H9 (cell line): ENCODE measurements at regions not wholly inside any gene's neighbourhood (a gene's known extent, or its start where the extent isn't known, plus 50 kb on each side); places are given as distances from the start of the nearest gene placed in this dataset.

Experiments used
- DNase-seq: peaks from one replicate; pipeline ENCODE4 v3.0.0-alpha.2; 2017
- H2AFZ ChIP-seq: one replicate; pipeline ENCODE4 v1.6.1; 2013; ENCODE audit warnings: mild to moderate bottlenecking, low read length, control low read depth, moderate library complexity
- H2AK5ac ChIP-seq: 2 replicates; pipeline ENCODE4 v1.6.1; 2013; ENCODE audit warnings: low read length, control low read depth, mixed read lengths; ENCODE audit not compliant: insufficient read length
- H2BK120ac ChIP-seq: one replicate; pipeline ENCODE4 v1.6.1; 2013; ENCODE audit warnings: low read depth, mild to moderate bottlenecking, low read length, control low read depth, inconsistent platforms; ENCODE audit not compliant: poor library complexity, severe bottlenecking
- H2BK12ac ChIP-seq: 2 replicates; pipeline ENCODE4 v1.6.1; 2013; ENCODE audit warnings: low read length, control low read depth, mixed read lengths, low read depth; ENCODE audit not compliant: insufficient read length
- H2BK15ac ChIP-seq: 2 replicates; pipeline ENCODE4 v1.6.1; 2013; ENCODE audit warnings: low read depth, low read length, control low read depth
- H2BK20ac ChIP-seq: one replicate; pipeline ENCODE4 v1.6.1; 2013; ENCODE audit warnings: low read depth, mild to moderate bottlenecking, low read length, control low read depth, inconsistent platforms; ENCODE audit not compliant: poor library complexity, severe bottlenecking
- H2BK5ac ChIP-seq: 2 replicates; pipeline ENCODE4 v1.6.1; 2013; ENCODE audit warnings: low read length, control low read depth, mixed read lengths; ENCODE audit not compliant: insufficient read length
- H3K14ac ChIP-seq: 2 replicates; pipeline ENCODE4 v1.6.1; 2013; ENCODE audit warnings: low read length, control low read depth; ENCODE audit not compliant: insufficient read depth
- H3K18ac ChIP-seq: 2 replicates; pipeline ENCODE4 v1.6.1; 2013; ENCODE audit warnings: low read depth, mild to moderate bottlenecking, mixed read lengths, low read length, control low read depth; ENCODE audit not compliant: insufficient read length
- H3K23ac ChIP-seq: 2 replicates; pipeline ENCODE4 v1.6.1; 2013; ENCODE audit warnings: low read length, control low read depth, mixed read lengths, low read depth; ENCODE audit not compliant: insufficient read length
- H3K23me2 ChIP-seq: 2 replicates; pipeline ENCODE4 v1.6.1; 2013; ENCODE audit warnings: low read depth, mild to moderate bottlenecking, mixed read lengths, low read length, control low read depth; ENCODE audit not compliant: insufficient read length, poor library complexity, severe bottlenecking
- H3K27ac ChIP-seq: 2 replicates; pipeline ENCODE4 v1.5.1; 2013; ENCODE audit warnings: low read length, control low read depth, mixed read lengths, low read depth; ENCODE audit not compliant: insufficient read length
- H3K27me3 ChIP-seq: 2 replicates; pipeline ENCODE4 v1.6.1; 2013; ENCODE audit warnings: low read length, control low read depth, inconsistent platforms; ENCODE audit not compliant: insufficient read depth
- H3K4ac ChIP-seq: 2 replicates; pipeline ENCODE4 v1.6.1; 2013; ENCODE audit warnings: low read depth, mild to moderate bottlenecking, control low read depth, inconsistent platforms, low read length, moderate library complexity
- H3K4me1 ChIP-seq: 2 replicates; pipeline ENCODE4 v1.6.1; 2013; ENCODE audit warnings: low read length, control low read depth, inconsistent platforms; ENCODE audit not compliant: insufficient read depth
- H3K4me2 ChIP-seq: 2 replicates; pipeline ENCODE4 v1.6.1; 2013; ENCODE audit warnings: low read length, control low read depth, mixed read lengths; ENCODE audit not compliant: insufficient read length, insufficient read depth
- H3K56ac ChIP-seq: 2 replicates; pipeline ENCODE4 v1.6.1; 2013; ENCODE audit warnings: low read depth, mild to moderate bottlenecking, mixed read lengths, low read length, control low read depth; ENCODE audit not compliant: insufficient read length
- H3K79me1 ChIP-seq: 2 replicates; pipeline ENCODE4 v1.6.1; 2013; ENCODE audit warnings: low read depth, mild to moderate bottlenecking, moderate library complexity, low read length, control low read depth, inconsistent platforms; ENCODE audit not compliant: insufficient read depth, poor library complexity, severe bottlenecking
- H3K79me2 ChIP-seq: 2 replicates; pipeline ENCODE4 v1.6.1; 2013; ENCODE audit warnings: low read length, control low read depth, inconsistent platforms; ENCODE audit not compliant: insufficient read depth
- H3K9ac ChIP-seq: 2 replicates; pipeline ENCODE4 v1.6.1; 2013; ENCODE audit warnings: low read length, control low read depth, mixed read lengths; ENCODE audit not compliant: insufficient read length; ENCODE audit errors: extremely low read depth
- H3K9me3 ChIP-seq: one replicate; pipeline ENCODE4 v1.6.1; 2013; ENCODE audit warnings: low read depth, low read length, inconsistent platforms; ENCODE audit not compliant: control insufficient read depth
- H3T11ph ChIP-seq: one replicate; pipeline ENCODE4 v1.6.1; 2013; ENCODE audit warnings: mild to moderate bottlenecking, low read length, control low read depth, inconsistent platforms
- H4K20me1 ChIP-seq: one replicate; pipeline ENCODE4 v1.6.1; 2013; ENCODE audit not compliant: control insufficient read depth, insufficient read length, insufficient read depth
- H4K5ac ChIP-seq: 2 replicates; pipeline ENCODE4 v1.6.1; 2013; ENCODE audit warnings: low read depth, mild to moderate bottlenecking, mixed read lengths, low read length, control low read depth; ENCODE audit not compliant: insufficient read length
- H4K8ac ChIP-seq: replicated peaks from 2 replicates; pipeline ENCODE4 v1.6.1; 2013; ENCODE audit warnings: low read length, control low read depth, mixed read lengths, low read depth; ENCODE audit not compliant: insufficient read length
- H4K91ac ChIP-seq: 2 replicates; pipeline ENCODE4 v1.6.1; 2013; ENCODE audit warnings: low read depth, mild to moderate bottlenecking, moderate library complexity, mixed read lengths, low read length, control low read depth; ENCODE audit not compliant: insufficient read length
- H3K27ac Mint-ChIP-seq, 3 experiments: 2 replicates in 2 of 3; 3 replicates in 1 of 3; pipeline ENCODE4 v1.8.0; 2020 to 2021; ENCODE audit warnings: mixed read lengths in 3 of 3, mild to moderate bottlenecking in 1 of 3, moderate library complexity in 1 of 3
- H3K27me3 Mint-ChIP-seq: 2 replicates; pipeline ENCODE4 v1.8.0; 2021; ENCODE audit warnings: low read depth, mild to moderate bottlenecking, moderate library complexity, mixed read lengths
- H3K36me3 Mint-ChIP-seq, 3 experiments: 2 replicates in 2 of 3; 3 replicates in 1 of 3; pipeline ENCODE4 v1.8.0; 2020 to 2021; ENCODE audit warnings: low read depth in 3 of 3, mixed read lengths in 3 of 3; ENCODE audit not compliant: insufficient read depth in 1 of 3
- H3K4me1 Mint-ChIP-seq, 2 experiments: 2 replicates each; pipeline ENCODE4 v1.8.0; 2020; ENCODE audit warnings: mixed read lengths in 2 of 2
- H3K4me3 Mint-ChIP-seq, 2 experiments: 2 replicates in 1 of 2; 3 replicates in 1 of 2; pipeline ENCODE4 v1.8.0; 2020 to 2021; ENCODE audit warnings: mild to moderate bottlenecking in 2 of 2, mixed read lengths in 2 of 2, moderate library complexity in 1 of 2
- H3K9me3 Mint-ChIP-seq, 2 experiments: 2 replicates in 1 of 2; 3 replicates in 1 of 2; pipeline ENCODE4 v1.8.0; 2020; ENCODE audit warnings: mild to moderate bottlenecking in 2 of 2, mixed read lengths in 2 of 2, moderate library complexity in 1 of 2
- CTCF ChIP-seq: fragments of 200-600 bp; sonication (generic); conservative IDR thresholded peaks from 3 replicates; pipeline ENCODE4 v1.8.0; 2021; ENCODE audit warnings: antibody characterized with exemption, mild to moderate bottlenecking
- WGBS: extraction: QIAGEN DNeasy Blood & Tissue Kit; methylation state at CpG from one replicate; pipeline ENCODE4 v1.1.7; 2013; ENCODE audit warnings: missing lambda C conversion rate, low lambda C conversion rate, mixed read lengths; ENCODE audit not compliant: insufficient read length; ENCODE audit errors: extremely low coverage; 5-methylcytosine and 5-hydroxymethylcytosine counted together

GRCh38 chr7:12859761-12860160, 172.3 kb downstream of the ARL4A start:
- H3K27ac Mint-ChIP-seq: no peak overlapping the region
- Histone ChIP-seq H2BK12ac (no peak overlapping the region), H3K4me2 (no peak overlapping the region), H2AFZ (no peak overlapping the region), H4K5ac (no peak overlapping the region), H4K20me1 (no peaks in the 10 kb centered on the region), H2BK5ac (no peak overlapping the region), H2BK15ac (no peak overlapping the region), H3T11ph (no peak overlapping the region), H3K4me1 (no peaks in the 10 kb centered on the region), H2BK20ac (no peak overlapping the region), H2AK5ac (no peak overlapping the region), H3K79me2 (no peaks in the 10 kb centered on the region), H3K79me1 (no peaks in the 10 kb centered on the region), H3K23me2 (no peaks in the 10 kb centered on the region), H2BK120ac (no peak overlapping the region), H3K9me3 (no peaks in the 10 kb centered on the region), H3K27ac (no peak overlapping the region), H4K91ac (no peak overlapping the region), H3K14ac (no peak overlapping the region), H3K56ac (no peak overlapping the region), H3K18ac (no peak overlapping the region), H3K4ac (no peak overlapping the region), H3K23ac (no peak overlapping the region), H3K9ac (no peak overlapping the region), H4K8ac (no peak overlapping the region), H3K27me3 (no peaks in the 10 kb centered on the region)
- H3K4me1 Mint-ChIP-seq: peaks cover 2% of the 10 kb centered on the region in 2 experiments; a peak in 2 of 4 replicates
- WGBS: no CpG with 5 or more reads among the region's 2 CpGs
- no peaks in the 10 kb centered on the region for H3K36me3 Mint-ChIP-seq
- no peak for TF ChIP-seq CTCF
- H3K4me3 Mint-ChIP-seq: no peak overlapping the region
- H3K27me3 Mint-ChIP-seq: no peaks in the 10 kb centered on the region
- no peak for DNase-seq
- no peaks in the 10 kb centered on the region; a peak in 1 of 5 replicates for H3K9me3 Mint-ChIP-seq
